HCT116 (cell line): ENCODE measurements at regions not wholly inside any gene's neighbourhood (a gene's known extent, or its start where the extent isn't known, plus 50 kb on each side); places are given as distances from the start of the nearest gene placed in this dataset.

ENCODE experiments used
- CTCF ChIP-seq, 3 experiments: fragments of 200-600 bp in 1 of 3; sonication (generic) in 1 of 3; IDR thresholded peaks in 2 of 3; conservative IDR thresholded peaks in 1 of 3; 2 replicates each; pipeline ENCODE4 v1.5.1; 2012 to 2017; ENCODE audit warnings: low read depth in 2 of 3, low read length in 2 of 3, antibody characterized with exemption in 1 of 3, borderline replicate concordance in 1 of 3, control low read depth in 1 of 3, mild to moderate bottlenecking in 1 of 3, mixed read lengths in 1 of 3, mixed run types in 1 of 3, moderate library complexity in 1 of 3; ENCODE audit not compliant: insufficient read depth in 1 of 3
- EZH2 ChIP-seq: fragments of 200-600 bp; sonication (generic); IDR thresholded peaks from 2 replicates; pipeline ENCODE4 v1.6.1; 2017; ENCODE audit warnings: antibody characterized with exemption, mixed run types
- POLR2A ChIP-seq: IDR thresholded peaks from 2 replicates; pipeline ENCODE4 v1.7.0; 2011; ENCODE audit warnings: borderline replicate concordance; ENCODE audit not compliant: insufficient read depth, insufficient read length; ENCODE audit errors: extremely low read depth
- POLR2AphosphoS5 ChIP-seq: IDR thresholded peaks from 2 replicates; pipeline ENCODE4 v1.6.1; 2011; ENCODE audit warnings: mild to moderate bottlenecking, low read depth, low read length, moderate library complexity
- SIN3A ChIP-seq: IDR thresholded peaks from 2 replicates; pipeline ENCODE4 v1.6.1; 2012; ENCODE audit warnings: low read depth
- YY1 ChIP-seq: IDR thresholded peaks from 2 replicates; pipeline ENCODE4 v1.6.1; 2011; ENCODE audit warnings: low read length, low read depth, moderate library complexity, mild to moderate bottlenecking; ENCODE audit not compliant: insufficient replicate concordance; ENCODE audit errors: extremely low read depth
- ZFX ChIP-seq: fragments of 450-650 bp; IDR thresholded peaks from 2 replicates; pipeline ENCODE4 v1.6.1; 2017
- TF ChIP-seq, protein P1 (sequence below): IDR thresholded peaks from 2 replicates; pipeline ENCODE4 v1.6.1; 2012

DNA sequence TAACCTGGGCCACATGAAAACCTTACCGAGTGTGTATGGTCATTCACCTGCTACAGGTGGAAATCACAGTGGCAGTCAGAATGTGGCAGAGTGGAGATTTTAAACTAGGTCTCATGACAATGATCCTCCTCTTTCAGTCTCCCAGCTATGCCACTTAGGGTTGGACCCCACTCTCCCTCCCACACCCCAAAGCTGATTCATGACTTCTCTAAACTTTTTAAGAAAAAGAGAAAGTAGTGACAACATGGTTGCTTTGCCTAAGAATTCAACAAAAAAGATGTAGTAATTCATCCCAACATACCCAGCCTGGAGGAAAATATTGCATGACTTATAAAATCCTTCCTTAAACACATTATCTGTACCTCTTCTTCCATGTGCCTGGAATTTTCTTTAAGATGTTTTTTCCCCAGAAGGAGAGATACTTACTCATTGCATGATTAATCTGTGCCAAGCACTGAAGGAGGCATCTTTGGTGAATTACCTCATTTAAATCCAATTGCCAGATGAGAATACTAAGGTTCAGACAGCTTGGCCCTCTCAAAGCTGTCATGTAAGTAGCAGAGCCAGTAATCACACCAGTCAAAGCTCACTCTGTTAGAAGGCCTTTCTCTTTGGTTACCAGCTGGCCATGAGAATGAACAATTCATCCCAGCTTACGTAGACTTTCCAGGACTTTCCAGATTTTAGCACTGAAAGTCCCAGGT lies 119.9 kb downstream of the COPRS start:
- TF ChIP-seq CTCF (IDR thresholded peaks at IDR 0.05 in 2 of 3, conservative IDR thresholded peaks at IDR 0.05 in 1 of 3; ENCODE audit: borderline replicate concordance in 1 of 3, insufficient read depth in 1 of 3, low read depth in 2 of 3, low read length in 2 of 3) (no peak), YY1 (no peak), ZFX (no peak), POLR2AphosphoS5 (no peak), EZH2 (no peak), POLR2A (no peak), SIN3A (no peak)
- TF ChIP-seq, protein P1, sequence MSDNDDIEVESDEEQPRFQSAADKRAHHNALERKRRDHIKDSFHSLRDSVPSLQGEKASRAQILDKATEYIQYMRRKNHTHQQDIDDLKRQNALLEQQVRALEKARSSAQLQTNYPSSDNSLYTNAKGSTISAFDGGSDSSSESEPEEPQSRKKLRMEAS = no peak
